NOMO-1 (cell line): ENCODE measurements at regions not wholly inside any gene's neighbourhood (a gene's known extent, or its start where the extent isn't known, plus 50 kb on each side); places are given as distances from the start of the nearest gene placed in this dataset.
"Not testable (repeated sequence)": the region's sequence is repeated elsewhere in the genome, so short reads cannot be mapped to it uniquely, and the experiment has no call there.

ENCODE experiments used
- DNase-seq, 2 experiments: peaks; one replicate each; lab custom pipeline; 2025; ENCODE audit not compliant: unreplicated experiment in 2 of 2; lab: John Stamatoyannopoulos, UW

DNA sequence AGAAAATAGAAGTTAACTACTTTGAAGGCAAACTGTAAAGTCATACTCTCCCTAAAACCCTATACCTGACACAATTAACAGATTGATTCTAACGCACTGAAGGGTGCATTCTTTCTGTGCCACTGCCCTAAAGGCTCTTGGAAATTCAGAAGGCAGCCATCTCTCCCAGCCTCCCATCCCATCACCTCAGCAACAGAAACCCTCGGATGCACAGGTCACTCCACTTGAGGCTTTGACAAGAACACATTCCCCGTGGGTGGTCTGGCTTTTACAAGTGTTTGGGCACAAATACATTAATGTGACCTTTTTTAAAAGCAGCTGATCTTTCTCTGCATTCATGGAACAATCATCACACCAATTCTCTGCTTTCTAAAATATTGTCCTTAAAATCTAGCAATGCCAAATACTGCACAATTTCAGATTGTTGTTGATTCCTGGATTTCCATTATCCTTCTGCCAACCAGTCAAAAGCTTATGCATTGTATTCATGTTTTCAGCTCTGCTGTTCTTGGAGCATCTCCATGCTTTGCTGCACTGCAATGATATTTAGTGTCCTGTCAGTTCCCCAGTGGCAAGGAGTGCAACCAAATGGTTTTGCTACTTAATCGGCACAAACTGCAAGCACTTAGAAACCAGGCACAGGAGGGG lies 175.6 kb downstream of the TMEM161B start:
- DNase-seq = no peak

DNA sequence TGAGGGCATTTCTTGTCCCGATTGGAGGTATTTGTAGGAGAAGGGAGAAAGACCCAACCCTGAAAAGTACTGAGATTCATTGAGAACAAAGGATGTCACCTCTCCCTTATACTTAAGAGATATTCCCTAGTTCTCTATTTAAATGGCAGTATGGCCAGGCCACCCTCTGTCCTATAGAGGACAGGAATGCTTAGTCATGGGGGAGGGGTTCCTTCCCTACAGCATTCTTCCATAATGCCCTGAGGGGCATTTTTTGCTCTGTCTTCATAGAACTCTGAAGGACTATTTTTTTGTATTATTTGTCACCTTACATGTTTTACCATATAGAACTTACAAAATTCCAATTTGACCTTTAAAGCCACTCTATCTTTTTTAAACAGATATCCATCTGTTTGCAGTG lies 176.3 kb downstream of the TMEM161B start:
- DNase-seq = no peak

DNA sequence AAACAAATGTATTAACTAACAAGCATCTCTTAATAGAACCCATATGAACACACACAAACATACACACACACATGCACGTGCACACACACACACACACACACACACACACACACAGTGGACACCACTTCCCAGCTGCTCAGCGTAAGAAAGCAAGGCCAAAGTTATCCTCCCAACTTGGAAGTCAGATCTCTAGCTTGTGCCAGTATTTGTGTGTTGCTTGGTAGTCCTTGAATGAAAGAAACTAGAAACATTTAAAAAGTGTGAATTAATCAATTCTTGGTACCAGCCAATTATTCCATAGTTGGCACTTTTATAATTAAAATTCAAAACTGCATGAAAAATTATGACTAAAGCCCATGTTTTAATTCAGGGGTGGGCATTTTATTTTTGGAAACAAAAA lies 178.1 kb downstream of the TMEM161B start:
- DNase-seq = no peak

DNA sequence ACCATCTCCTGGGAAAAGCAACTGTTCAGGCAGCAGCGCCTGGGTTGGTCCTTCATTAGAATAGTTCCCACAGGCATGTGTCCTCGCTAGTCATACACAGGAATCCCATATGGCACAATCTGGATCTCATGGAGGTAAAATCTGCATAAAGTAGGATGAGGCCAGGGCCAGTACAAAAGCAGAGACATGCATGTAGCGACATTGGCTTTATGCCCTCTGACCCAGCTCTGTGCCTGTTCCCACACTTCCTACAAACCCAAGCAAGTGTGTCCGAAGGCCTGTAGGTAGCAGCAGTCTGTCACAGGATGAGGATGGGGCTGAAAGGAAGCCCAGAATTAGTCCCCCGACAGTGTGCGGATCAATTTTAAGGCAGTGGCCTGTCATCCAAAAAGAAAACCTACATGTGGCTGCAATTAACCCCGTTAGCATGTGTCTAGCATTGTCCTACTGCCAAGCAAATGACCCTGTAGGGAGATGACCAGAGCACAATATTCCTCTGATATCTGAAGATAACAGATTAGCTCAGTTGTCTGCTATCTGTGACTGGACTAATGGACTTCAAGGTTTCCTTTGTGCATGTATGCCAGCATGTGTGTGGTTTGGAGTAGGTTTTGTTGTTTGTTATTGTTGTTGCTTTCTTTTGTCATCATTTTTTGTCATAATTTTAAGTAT lies 178.8 kb downstream of the TMEM161B start:
- no peak for DNase-seq

DNA sequence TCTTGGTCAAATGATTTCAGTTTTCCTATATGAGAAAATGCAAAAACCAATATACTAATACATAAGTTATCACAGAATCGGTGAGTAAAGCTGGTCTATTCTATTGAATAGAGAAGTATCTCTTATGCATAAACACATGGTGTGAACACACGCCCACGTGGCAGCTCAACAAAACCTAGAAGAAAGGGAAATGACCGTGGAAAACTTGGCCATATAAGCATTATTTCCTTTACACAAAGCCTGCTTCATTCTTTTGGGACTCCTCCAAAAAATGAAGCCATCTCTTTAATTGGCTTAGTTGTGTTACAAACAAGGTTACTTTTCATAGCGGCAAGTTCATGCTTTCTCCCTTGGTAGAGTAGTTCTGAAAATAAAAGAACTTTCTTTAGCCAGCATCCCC lies 183.2 kb downstream of the TMEM161B start:
- DNase-seq = no peak

DNA sequence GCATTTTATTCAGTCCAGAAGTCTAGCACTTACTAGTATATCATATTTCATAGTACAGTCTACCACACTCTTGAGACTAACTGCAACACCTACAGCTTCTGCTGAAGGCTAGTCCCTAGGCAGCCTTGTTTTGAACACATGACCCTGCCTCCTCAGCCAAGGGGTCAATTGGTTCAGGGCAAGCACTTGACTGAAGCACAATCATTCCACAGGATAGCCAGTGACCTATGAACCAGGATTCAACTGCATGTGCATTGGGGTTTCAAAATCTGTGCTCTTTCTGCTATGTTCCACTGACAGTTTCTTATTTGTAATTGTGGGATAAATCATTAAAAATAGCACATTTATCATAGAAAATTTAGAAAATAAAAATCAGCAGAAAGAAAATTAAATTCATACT lies 186.8 kb downstream of the TMEM161B start:
- no peak for DNase-seq

DNA sequence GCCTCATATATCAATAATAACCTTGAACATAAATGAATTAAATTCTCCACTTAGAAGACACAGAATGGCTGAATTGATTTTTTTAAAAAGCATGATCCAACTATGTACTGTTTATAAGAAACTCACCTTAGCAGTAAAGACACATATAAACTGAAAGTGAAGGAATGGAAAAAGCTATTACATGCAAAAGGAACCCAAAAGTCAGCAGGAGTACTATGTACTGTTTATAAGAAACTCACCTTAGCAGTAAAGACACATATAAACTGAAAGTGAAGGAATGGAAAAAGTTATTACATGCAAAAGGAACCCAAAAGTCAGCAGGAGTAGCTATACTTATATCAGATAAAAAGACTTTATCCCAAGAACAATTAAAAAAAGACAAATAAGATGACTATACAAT lies 204.8 kb downstream of the TMEM161B start:
- no peak for DNase-seq

DNA sequence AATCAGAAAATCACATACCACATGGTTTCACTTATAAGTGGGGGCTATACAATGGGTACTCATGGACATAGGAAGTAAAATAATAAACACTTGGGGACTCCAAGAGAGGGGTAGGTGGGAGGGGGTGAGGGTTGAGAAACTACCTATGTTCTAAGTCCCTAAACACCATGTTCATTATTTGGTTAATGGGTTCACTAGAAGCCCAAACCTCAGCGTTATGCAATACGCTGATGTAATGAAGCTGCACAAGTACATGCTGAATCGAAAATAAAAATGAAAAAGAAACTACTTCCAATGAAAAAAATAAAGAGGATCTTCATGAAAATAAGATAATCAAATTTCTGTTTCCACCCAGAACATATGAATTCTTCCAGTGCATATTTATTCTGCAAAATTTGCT lies 208.5 kb downstream of the TMEM161B start:
- DNase-seq = no peak

DNA sequence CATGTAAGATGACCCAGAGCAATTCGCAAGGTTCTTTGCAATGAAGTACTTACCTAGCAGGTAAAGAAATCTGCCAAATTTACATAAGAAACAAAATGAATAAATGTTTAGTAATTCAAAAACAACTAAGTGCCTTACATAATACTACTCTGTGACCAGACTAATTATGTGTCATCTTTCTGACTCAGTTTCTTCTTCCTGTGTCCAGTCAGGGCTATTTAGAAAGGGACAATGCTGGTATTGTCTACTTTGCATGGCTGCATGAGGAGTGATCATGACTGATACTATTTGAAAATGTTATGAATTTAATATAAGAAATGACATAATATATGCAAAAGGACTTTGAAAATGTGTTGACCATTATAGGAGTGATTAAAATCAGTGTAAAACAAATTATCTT lies 210.0 kb downstream of the TMEM161B start:
- no peak for DNase-seq

DNA sequence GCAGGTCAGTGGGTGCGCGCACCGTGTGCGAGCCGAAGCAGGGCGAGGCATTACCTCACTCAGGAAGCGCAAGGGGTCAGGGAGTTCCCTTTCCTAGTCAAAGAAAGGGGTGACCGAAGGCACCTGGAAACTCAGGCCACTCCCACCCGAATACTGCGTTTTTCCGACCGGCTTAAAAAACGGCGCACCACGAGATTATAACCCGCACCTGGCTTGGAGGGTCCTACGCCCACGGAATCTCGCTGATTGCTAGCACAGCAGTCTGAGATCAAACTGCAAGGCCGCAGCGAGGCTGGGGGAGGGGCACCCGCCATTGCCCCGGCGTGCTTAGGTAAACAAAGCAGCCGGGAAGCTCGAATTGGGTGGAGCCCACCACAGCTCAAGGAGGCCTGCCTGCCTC lies 216.2 kb downstream of the TMEM161B start:
- not testable (repeated sequence) for DNase-seq

DNA sequence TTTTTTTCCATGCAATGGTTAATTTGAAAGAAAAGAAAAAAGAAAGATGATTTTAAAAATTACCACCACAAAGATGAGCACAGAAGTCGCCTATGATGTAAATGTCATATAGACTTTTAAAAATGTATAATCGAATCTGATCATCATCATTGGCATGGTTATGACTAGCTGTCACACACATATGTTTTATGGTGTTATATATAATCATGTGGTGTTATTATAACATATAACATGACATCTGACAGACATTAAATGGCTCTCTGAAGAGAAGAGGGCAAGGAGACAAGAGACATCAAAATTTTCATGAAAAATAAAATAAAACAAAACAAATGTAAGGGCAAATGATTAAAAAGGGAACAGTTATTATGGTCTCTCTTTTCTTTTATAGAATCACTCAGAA lies 217.5 kb downstream of the TMEM161B start:
- DNase-seq = no peak

DNA sequence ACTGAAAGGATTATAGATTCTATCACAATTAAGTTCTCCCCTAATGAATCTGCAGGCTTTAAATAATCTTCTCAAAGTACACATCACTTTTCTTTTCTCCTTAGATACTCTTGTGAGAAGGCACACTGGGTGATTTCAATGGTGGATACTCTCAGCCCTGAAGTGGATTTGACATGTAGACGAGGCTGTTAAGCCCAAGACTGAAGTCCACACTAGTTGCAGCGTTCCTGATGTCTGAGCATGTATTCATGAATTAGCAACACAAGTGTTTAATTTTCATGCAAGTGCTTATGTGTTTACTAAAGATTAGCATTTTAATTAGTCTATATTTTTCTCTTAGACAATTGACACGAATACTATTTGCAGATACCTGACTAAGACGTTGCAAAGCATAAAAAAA lies 218.9 kb downstream of the TMEM161B start:
- no peak for DNase-seq

DNA sequence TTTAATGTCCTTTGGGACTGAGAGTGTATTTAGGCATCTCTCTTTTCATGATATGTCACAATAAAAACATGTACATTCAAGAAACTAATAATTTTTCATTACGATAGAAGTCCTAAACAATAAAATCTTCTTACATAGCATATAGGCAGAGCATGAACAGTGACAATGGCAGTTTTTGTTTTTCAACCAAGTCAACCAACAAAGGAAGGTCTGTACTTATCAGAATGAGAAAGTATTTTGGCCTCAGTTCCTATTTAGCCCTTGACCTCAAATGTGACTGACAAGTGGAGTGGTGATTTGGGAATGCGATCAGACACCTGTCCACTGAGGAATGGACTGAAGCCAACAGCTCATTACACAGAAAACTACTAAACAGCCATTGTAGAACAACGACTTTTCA lies 219.5 kb downstream of the TMEM161B start:
- DNase-seq = no peak

DNA sequence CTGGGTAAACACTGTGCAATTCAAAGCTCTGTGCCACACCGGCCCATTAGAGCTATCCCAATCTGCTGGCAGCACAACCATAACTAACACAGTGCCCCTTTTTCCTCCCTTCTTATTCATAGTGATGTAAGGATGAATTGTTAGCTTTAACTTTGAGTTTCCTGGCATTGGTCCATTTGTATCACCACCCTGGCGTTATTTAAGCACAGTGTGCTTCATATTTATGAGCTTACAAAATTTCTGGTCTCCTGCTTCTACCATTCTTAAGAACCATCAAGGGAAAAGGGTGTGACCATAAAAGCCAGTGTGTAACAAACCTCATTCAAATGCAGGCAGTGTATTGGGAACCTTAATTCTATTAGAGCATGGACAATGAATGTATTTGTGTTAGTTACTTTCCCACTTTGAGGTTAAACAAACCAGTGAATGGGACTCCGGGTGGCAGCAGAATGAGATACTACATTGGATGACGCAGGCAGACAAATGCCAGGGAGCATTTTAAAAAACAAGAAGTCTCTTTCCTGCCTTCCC lies 222.6 kb downstream of the TMEM161B start:
- DNase-seq = no peak

DNA sequence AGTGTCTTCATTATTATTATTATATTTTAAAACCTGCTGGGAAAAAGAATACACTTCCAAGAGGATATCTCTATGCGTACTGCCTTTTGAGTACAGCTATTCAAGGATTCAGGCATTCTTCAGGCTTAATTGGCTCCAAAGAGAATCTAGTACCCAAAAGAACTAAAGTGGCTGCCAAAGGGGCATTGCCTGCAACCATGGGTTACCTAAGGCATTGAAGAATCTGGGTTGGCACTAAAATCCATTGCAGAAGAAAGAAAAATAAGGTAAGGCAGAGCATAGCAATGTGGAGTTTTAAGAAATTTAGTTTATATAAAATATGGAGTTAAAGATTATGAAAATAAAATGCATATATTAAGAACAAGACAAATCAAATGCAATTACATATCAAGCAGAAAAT lies 223.5 kb downstream of the TMEM161B start:
- no peak for DNase-seq

DNA sequence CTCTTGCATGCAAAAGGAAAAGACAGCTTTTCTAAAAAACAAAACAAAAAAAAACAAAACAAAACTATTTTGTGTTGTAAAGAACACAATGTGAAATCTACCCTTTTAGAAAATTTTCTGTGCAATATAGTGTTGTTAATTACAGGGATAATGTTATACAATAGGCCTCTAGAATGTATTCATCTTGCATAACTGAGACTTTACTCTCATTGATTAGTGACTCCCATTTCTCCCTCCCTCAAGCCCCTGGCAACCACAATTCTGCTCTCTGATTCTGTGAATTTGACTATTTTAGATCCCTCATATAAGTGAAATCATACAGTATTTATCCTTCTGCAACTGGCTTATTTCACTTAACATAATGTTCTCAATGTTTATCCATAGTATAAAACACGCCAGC lies 234.1 kb downstream of the TMEM161B start:
- DNase-seq = no peak

DNA sequence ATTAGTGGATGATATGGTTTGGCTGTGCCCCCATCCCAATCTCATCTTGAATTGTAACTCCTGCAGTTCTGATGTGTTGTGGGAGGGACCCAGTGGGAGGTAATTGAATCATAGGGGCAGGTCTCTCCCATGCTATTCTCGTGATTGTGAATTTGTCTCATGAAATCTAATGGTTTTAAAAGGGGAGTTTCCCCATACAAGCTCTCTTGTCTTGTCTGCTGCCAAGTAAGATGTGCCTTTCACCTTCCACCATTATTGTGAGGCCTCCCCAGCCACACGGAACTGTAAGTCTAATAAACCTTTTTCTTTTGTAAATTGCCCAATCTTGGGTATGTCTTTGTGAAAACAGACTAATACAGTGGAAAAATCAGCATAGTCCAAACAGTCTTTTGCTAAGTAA lies 235.5 kb downstream of the TMEM161B start:
- DNase-seq = no peak

DNA sequence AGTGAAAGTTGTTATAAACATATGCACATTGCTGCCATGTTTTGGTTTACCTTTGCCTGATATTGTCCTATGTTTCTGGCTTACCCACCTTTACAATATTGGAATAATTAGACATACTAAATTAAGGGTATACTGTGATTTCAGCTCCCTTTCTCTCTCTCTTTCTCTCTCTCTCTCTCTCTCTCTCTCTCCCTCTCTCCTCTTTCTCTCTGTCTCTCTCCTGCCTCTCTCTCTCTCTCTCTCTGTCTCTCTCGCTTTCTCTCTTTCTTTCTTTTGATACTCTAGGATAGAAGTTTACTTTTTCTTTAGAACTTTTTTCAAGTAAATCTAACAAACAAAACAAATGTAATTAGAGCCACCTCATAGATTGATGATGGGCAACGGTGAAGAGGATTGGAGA lies 239.6 kb downstream of the TMEM161B start:
- no peak for DNase-seq

DNA sequence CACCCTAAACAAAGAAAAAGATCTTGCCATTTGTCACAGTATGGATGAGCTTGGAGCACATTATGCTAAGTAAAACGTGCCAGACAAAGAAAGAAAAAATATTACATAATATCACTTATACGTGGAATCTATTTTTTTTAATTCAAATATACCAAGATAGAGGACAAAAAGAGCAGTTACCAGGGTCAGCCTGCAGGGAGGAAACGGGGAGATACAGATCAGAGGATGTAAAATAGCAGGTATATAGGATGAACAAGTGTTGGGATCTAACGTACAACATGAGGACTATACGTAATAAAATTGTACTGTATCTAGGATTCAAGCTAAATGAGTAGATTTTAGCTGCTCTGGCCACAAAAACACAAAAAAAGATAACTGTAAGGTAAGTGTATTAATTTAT lies 247.5 kb downstream of the TMEM161B start:
- no peak for DNase-seq

DNA sequence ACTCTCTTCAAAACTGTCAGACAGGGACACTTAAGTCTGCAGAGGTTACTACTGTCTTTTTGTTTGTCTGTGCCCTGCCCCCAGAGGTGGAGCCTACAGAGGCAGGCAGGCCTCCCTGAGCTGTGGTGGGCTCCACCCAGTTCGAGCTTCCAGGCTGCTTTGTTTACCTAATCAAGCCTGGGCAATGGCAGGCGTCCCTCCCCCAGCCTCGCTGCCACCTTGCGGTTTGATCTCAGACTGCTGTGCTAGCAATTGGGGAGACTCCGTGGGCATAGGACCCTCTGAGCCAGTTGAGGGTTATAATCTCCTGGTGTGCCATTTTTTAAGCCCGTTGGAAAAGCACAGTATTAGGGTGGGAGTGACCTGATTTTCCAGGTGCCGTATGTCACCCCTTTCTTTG lies 253.7 kb downstream of the TMEM161B start:
- DNase-seq = not testable (repeated sequence)

DNA sequence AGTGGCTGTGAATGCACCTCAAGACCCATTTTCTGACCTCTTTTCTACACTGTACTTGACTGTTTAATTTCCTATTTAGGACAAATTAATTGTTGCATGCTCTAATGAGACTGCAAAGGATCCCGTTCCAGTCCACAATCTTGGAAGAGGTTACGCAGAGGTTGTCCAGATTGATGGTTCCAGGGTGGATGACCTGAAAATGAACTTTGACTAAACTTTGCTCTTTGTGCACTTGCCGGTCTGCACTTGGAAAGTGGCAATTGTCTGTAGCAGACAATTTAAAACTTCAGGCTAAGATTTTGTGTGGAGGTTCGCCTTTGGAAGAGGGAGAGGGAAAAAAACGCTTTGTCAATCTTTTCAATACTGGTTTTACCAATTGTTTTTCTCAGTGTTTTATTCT lies 267.8 kb downstream of the TMEM161B start:
- DNase-seq = no peak

DNA sequence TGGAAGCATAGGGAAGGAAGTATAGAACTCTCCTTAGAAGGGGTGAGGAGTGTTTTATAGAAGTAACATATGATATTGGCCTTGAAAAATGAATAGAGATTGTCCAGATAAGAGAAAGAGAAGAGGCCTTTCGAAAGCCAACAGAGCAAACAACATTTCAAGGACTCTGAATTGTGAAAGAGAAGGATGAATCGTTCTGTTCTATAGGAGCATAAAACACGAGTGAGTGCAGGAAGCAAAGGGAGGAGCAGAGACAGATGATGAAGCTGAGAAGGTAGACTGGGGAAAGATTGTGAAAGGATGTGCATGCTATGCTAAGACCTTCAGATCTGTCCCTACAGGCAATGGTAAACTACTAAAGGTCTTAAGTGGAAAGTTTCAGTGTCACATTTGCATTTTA lies 271.0 kb downstream of the TMEM161B start:
- no peak for DNase-seq

DNA sequence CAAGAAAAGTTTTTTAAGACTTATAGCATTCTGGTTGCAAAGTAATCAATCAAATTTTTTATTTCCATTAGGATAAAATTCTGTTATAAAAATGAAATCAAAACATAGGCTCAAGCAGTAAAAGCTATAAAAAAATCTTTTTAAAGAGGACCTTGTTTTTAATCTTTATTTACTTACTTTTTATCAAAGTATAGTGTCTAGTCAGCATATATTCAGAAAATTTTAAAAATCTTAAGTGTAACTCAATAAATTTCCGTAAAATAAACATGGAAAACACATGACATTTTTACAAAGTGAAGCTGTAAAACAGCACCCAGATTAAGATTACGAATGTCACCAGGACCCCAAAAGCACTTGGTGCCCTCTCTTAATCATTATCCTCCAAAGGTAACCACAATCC lies 302.4 kb downstream of the TMEM161B start:
- DNase-seq = no peak
